GM12878 (cell line): ENCODE measurements at regions not wholly inside any gene's neighbourhood (a gene's known extent, or its start where the extent isn't known, plus 50 kb on each side); places are given as distances from the start of the nearest gene placed in this dataset.

Experiments used
- ATAC-seq: fragments of 200-7000 bp; cut with Tn5 transposase; 3 replicates; pipeline ENCODE4 v1.9.1; 2020; ENCODE audit warnings: mild to moderate bottlenecking, moderate library complexity
- BruUV-seq: library from RNA; stranded (reverse); fragments of 400-500 nt; replicated peaks from 2 replicates; lab custom pipeline; 2021; lab: Mats Ljungman, UMichigan
- CTCF ChIA-PET: fragments of 300-600 bp; sonication (Branson Sonifier 250); formaldehyde crosslinking; extraction: SDS; loops from one replicate; lab custom pipeline; 2021; ENCODE audit warnings: inconsistent platforms; lab: Yijun Ruan, JAX
- POLR2A ChIA-PET: fragments of 350-600 bp; formaldehyde crosslinking; extraction: SDS; loops from one replicate; lab custom pipeline; 2021; ENCODE audit warnings: inconsistent platforms; lab: Charles Lee
- RAD21 ChIA-PET: fragments of 300-600 bp; sonication (Branson Sonifier 250); formaldehyde crosslinking; loops from one replicate; lab custom pipeline; 2023; ENCODE audit warnings: antibody characterized with exemption; ENCODE audit not compliant: unreplicated experiment; lab: Charles Lee
- SMC1A ChIA-PET: fragments of 300-600 bp; sonication (Branson Sonifier 250); formaldehyde crosslinking; loops from one replicate; lab custom pipeline; 2023; ENCODE audit not compliant: unreplicated experiment, uncharacterized antibody; lab: Charles Lee
- DNase-seq: peaks from one replicate; pipeline ENCODE4 v3.0.0-alpha.2; 2011; ENCODE audit warnings: low read depth, low spot score
- FAIRE-seq: peaks from 3 replicates; lab custom pipeline; 2011; peaks lifted over from hg19 to GRCh38; lab: Jason Lieb, UNC
- H2AFZ ChIP-seq: 2 replicates; pipeline ENCODE4 v1.6.0; 2011; ENCODE audit warnings: low read depth, low read length, control low read depth; ENCODE audit not compliant: control insufficient read depth
- H3K27ac ChIP-seq: 2 replicates; pipeline ENCODE4 v1.5.1; 2011; ENCODE audit warnings: control low read depth; ENCODE audit not compliant: control insufficient read depth, insufficient read depth
- H3K27me3 ChIP-seq, 2 experiments: replicated peaks in 1 of 2; 2 replicates each; pipeline versions ENCODE4 v1.6.0 to v1.6.1; 2011; ENCODE audit warnings: low read length in 1 of 2; ENCODE audit not compliant: control insufficient read depth in 2 of 2, insufficient read depth in 2 of 2
- H3K36me3 ChIP-seq, 2 experiments: 2 replicates each; pipeline ENCODE4 v1.5.1; 2011; ENCODE audit warnings: low read length in 1 of 2; ENCODE audit not compliant: control insufficient read depth in 2 of 2, insufficient read depth in 2 of 2
- H3K4me1 ChIP-seq: 2 replicates; pipeline ENCODE4 v1.6.1; 2011; ENCODE audit warnings: mild to moderate bottlenecking, low read length, moderate library complexity, mixed read lengths; ENCODE audit not compliant: control insufficient read depth, insufficient read depth
- H3K4me2 ChIP-seq: 2 replicates; pipeline ENCODE4 v1.6.0; 2011; ENCODE audit warnings: control low read depth; ENCODE audit not compliant: control insufficient read depth, insufficient read depth
- H3K4me3 ChIP-seq: fragments of 200-600 bp; sonication (generic); 2 replicates; pipeline ENCODE4 v1.5.1; 2016
- H3K79me2 ChIP-seq: 2 replicates; pipeline ENCODE4 v1.6.0; 2011; ENCODE audit warnings: low read length; ENCODE audit not compliant: control insufficient read depth, insufficient read depth
- H3K9ac ChIP-seq: 2 replicates; pipeline ENCODE4 v1.8.0; 2011; ENCODE audit warnings: low read length, control low read depth, mixed read lengths; ENCODE audit not compliant: control insufficient read depth, insufficient read depth
- H3K9me3 ChIP-seq: replicated peaks from 3 replicates; pipeline ENCODE4 v1.5.1; 2011; ENCODE audit warnings: mild to moderate bottlenecking, low read length; ENCODE audit not compliant: control insufficient read depth, insufficient read depth
- H4K20me1 ChIP-seq: 2 replicates; pipeline ENCODE4 v1.6.0; 2011; ENCODE audit not compliant: control insufficient read depth, insufficient read depth
- ATF3 ChIP-seq: IDR thresholded peaks from 2 replicates; pipeline ENCODE4 v1.6.1; 2011; ENCODE audit warnings: low read depth, mild to moderate bottlenecking, low read length, moderate library complexity, borderline replicate concordance; ENCODE audit errors: extremely low read depth
- CBX5 ChIP-seq: sonication (generic); IDR thresholded peaks from 2 replicates; pipeline ENCODE4 v1.6.1; 2016; ENCODE audit warnings: low read depth, moderate library complexity, mild to moderate bottlenecking, inconsistent platforms
- CHD4 ChIP-seq: fragments of 200-600 bp; sonication (generic); IDR thresholded peaks from 2 replicates; pipeline ENCODE4 v1.6.1; 2016; ENCODE audit warnings: mild to moderate bottlenecking
- E2F4 ChIP-seq: IDR thresholded peaks from 2 replicates; pipeline ENCODE4 v1.6.1; 2012; ENCODE audit warnings: low read depth, low read length, improper control_type of control experiment
- JUNB ChIP-seq: IDR thresholded peaks from 2 replicates; pipeline ENCODE4 v1.6.1; 2016; ENCODE audit warnings: antibody characterized with exemption, mild to moderate bottlenecking
- KAT2A ChIP-seq: conservative IDR thresholded peaks from 2 replicates; pipeline ENCODE4 v1.6.1; 2011; ENCODE audit warnings: low read depth, low read length; ENCODE audit not compliant: control insufficient read depth
- MLLT1 ChIP-seq: fragments of 450-650 bp; IDR thresholded peaks from 2 replicates; pipeline ENCODE4 v1.6.1; 2016; ENCODE audit warnings: mild to moderate bottlenecking
- RB1 ChIP-seq: fragments of 450-650 bp; formaldehyde crosslinking; IDR thresholded peaks from 2 replicates; pipeline ENCODE4 v1.6.1; 2017; ENCODE audit warnings: mild to moderate bottlenecking, borderline replicate concordance
- RELB ChIP-seq: fragments of 450-650 bp; IDR thresholded peaks from 2 replicates; pipeline ENCODE4 v1.6.1; 2017; ENCODE audit warnings: low read depth, mild to moderate bottlenecking, moderate library complexity
- SMAD5 ChIP-seq: IDR thresholded peaks from 2 replicates; pipeline ENCODE4 v1.6.1; 2016; ENCODE audit warnings: antibody characterized with exemption, low read depth
- SMARCA5 ChIP-seq: fragments of 450-650 bp; IDR thresholded peaks from 2 replicates; pipeline ENCODE4 v1.6.1; 2017; ENCODE audit warnings: mild to moderate bottlenecking
- STAT3 ChIP-seq: IDR thresholded peaks from 2 replicates; pipeline ENCODE4 v1.6.1; 2011; ENCODE audit warnings: low read depth, low read length, improper control_type of control experiment
- WGBS: methylation state at CpG from one replicate; pipeline ENCODE4 v1.1.6; 2016; ENCODE audit warnings: low lambda C conversion rate; ENCODE audit not compliant: insufficient replicate concordance, insufficient coverage; ENCODE audit errors: missing lambda C conversion rate; 5-methylcytosine and 5-hydroxymethylcytosine counted together
- in situ Hi-C: fragments of 300-500 bp; cut with MboI; formaldehyde crosslinking; loops from 9 replicates; pipeline ENCODE4 v1.14.3; 2018; ENCODE audit warnings: mixed read lengths
- intact Hi-C: fragments of 100-400 bp; cut with micrococcal nuclease; formaldehyde crosslinking; loops from one replicate; pipeline ENCODE4 v1.14.2; 2022; ENCODE audit not compliant: unreplicated experiment

- intact Hi-C loops: no loop called here
- 0% methylated on average over 2 of the region's 2 CpGs for WGBS
- CTCF ChIA-PET: no interaction called here
These were observed 264.9 kb upstream of the TNC start for GRCh38 chr9:115382865-115383264.

More at GRCh38 chr9:115382865-115383264, 264.9 kb upstream of the TNC start:
- no peaks in the 10 kb centered on the region; the same call in 1 of the 3 replicates for H3K9me3 ChIP-seq
- SMC1A ChIA-PET: interaction anchor here (1.2 kb wide), 1 partner anchor 10 kb away, joined by 3 read pairs; no protein-coding TSS in a partner anchor
- no peaks in the 10 kb centered on the region for H3K79me2 ChIP-seq
- H3K4me1 ChIP-seq: no peaks in the 10 kb centered on the region
- no peak overlapping the region for H3K9ac ChIP-seq
- TF ChIP-seq CHD4: no peak
- TF ChIP-seq KAT2A: no peak
- no peak for TF ChIP-seq ATF3
- TF ChIP-seq E2F4: no peak
- TF ChIP-seq STAT3: no peak
- no peak for TF ChIP-seq RELB
- no peak for TF ChIP-seq CBX5
- no peak for TF ChIP-seq RB1
- TF ChIP-seq SMAD5: no peak
- TF ChIP-seq SMARCA5: no peak
- no peak for TF ChIP-seq MLLT1
- no peak for TF ChIP-seq JUNB
- TF ChIP-seq, all 136 proteins: peak for 0
- no peaks in the 10 kb centered on the region for H4K20me1 ChIP-seq
- no peak overlapping the region for H2AFZ ChIP-seq
- ATAC-seq (no peak), DNase-seq (no peak), FAIRE-seq (no peak)
- no peaks in the 10 kb centered on the region for H3K27me3 ChIP-seq
- H3K27ac ChIP-seq: no peak overlapping the region
- no peak overlapping the region for H3K4me2 ChIP-seq
- ChIA-PET RAD21 (no interaction called here), POLR2A (interaction anchor here (0.5 kb wide), 1 partner anchor 69 kb away, joined by 5 read pairs; no protein-coding TSS in a partner anchor)
- H3K4me3 ChIP-seq: no peak overlapping the region
- no peaks in the 10 kb centered on the region for H3K36me3 ChIP-seq
- BruUV-seq: no TSS peak
- in situ Hi-C loops: no loop called here
